ENCODE measurements at regions not wholly inside any gene's neighbourhood (a gene's known extent, or its start where the extent isn't known, plus 50 kb on each side); places are given as distances from the start of the nearest gene placed in this dataset.
"Not testable (repeated sequence)": the region's sequence is repeated elsewhere in the genome, so short reads cannot be mapped to it uniquely, and the experiment has no call there.

DNA sequence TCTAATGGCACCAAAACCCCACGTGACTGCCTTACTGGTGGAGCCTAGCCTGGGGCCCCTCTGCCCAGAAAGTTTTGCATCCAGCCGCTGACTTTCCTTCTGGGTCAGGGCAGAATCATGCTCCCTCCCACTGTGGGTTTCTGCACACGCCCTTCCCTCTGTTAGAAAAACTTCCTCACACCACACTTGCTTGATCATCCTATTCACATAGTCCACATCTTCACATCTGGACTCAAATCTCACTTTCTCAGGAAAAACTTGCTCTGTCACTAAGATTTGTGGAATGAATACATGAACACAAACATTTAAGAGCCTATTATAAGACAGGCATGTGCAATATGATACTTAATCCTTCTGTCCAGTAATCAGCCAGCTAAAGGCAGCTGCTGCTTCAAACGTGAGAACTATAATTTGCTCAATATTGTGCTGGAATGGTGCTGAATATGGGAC, 274.7 kb downstream of the RND3 start:
- no peak overlapping the region for H3K4me3 ChIP-seq (replicated peaks; ENCODE audit: low read depth, low read length)
- no peak for DNase-seq (ENCODE audit: low read depth)
- no peak for TF ChIP-seq CTCF (IDR thresholded peaks at IDR 0.05; ENCODE audit: low read length, missing control alignments)

DNA sequence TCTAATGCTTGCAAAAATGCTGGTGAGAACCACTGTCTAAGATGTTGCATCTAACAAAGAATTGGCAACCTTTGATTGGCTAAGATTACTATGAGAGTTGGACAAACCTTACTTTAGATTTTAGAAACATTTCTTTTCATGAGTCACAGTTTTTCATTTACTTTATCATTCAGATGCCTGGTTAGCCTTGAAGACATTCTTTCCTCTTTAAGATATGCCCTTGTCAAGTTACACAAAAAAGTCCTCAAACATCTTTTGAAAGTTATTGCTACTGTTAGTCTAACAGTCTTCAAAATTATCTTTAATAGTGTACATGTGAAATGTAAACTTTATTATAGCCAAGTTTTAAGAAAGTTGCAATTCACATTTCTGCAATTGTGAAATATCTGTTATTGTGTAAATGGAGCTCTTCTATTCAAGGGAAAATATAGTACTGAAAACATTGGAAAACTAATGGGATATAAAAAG, 276.3 kb downstream of the RND3 start:
- no peak for TF ChIP-seq CTCF (IDR thresholded peaks at IDR 0.05; ENCODE audit: low read length, missing control alignments)
- peak; percentile 73 for DNase-seq (ENCODE audit: low read depth)
- no peak overlapping the region for H3K4me3 ChIP-seq (replicated peaks; ENCODE audit: low read depth, low read length)

DNA sequence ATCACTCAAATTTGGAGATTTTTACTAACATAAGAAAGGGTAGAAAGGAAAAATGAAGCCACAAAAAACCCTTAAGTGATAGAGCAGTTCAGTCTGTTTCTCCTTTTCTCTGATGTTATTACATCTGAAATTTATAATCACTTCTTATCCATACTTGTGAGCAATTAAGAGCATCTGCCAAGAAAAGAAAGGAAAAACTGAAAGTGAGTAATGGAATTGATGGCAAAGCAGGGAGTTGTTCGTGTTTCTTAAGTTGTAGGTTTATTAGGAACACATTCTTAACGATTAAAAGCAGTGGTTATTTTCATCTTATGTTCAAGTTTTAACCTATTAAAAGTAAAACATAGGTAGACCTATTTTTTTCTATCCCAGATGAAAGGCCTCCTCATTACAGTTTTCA, 277.7 kb downstream of the RND3 start:
- DNase-seq (ENCODE audit: low read depth): no peak
- TF ChIP-seq CTCF (IDR thresholded peaks at IDR 0.05; ENCODE audit: low read length, missing control alignments): no peak
- no peak overlapping the region for H3K4me3 ChIP-seq (replicated peaks; ENCODE audit: low read depth, low read length)

DNA sequence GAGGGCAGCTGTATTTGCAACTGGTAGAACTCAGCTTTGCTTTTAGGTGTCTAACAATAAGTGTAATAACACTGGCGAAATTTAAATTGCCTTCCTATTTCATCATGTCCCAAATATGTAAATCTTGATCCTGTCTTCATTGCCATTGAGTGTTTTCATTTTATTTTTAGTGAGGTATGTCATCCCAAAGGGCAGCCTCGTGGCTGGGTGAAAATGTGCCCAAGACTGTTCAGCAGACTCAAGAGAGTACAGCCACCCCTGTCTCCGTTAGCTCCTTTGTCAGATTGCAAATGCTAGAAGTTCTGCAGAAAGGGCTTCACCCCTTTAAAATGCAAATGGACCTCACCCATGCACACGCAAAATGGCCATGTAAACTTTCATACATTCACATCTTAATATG, 278.8 kb downstream of the RND3 start:
- no peak for TF ChIP-seq CTCF (IDR thresholded peaks at IDR 0.05; ENCODE audit: low read length, missing control alignments)
- no peak overlapping the region for H3K4me3 ChIP-seq (replicated peaks; ENCODE audit: low read depth, low read length)
- DNase-seq (ENCODE audit: low read depth): no peak

- no peak for DNase-seq (ENCODE audit: low read depth)
- no peak for TF ChIP-seq CTCF (IDR thresholded peaks at IDR 0.05; ENCODE audit: low read length, missing control alignments)
- no peak overlapping the region for H3K4me3 ChIP-seq (replicated peaks; ENCODE audit: low read depth, low read length)
Observed at GRCh38 chr2:150207979-150208378, 279.5 kb downstream of the RND3 start.

- DNase-seq (ENCODE audit: low read depth): peak; percentile 93
Observed at GRCh38 chr2:150204451-150204850, 283.0 kb downstream of the RND3 start.

DNA sequence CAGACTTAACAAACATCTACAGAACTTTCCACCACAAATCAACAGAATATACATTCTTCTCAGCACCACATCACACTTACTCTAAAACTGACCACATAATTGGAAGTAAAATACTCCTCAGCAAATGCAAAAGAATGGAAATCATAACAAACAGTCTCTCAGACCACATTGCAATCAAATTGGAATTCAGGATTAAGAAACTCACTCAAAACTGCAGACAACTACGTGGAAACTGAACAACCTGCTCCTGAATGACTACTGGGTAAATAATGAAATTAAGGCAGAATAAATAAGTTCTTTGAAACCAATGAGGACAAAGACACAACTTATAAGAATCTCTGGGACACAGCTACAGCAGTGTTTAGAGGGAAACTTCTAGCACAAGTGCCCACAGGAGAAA, 292.7 kb downstream of the RND3 start:
- not testable (repeated sequence) for H3K4me3 ChIP-seq (replicated peaks; ENCODE audit: low read depth, low read length); DNase-seq (ENCODE audit: low read depth)

More at GRCh38 chr2:150204451-150204850, 283.0 kb downstream of the RND3 start:
- H3K4me3 ChIP-seq (replicated peaks; ENCODE audit: low read depth, low read length): no peak overlapping the region
- TF ChIP-seq CTCF (IDR thresholded peaks at IDR 0.05; ENCODE audit: low read length, missing control alignments): no peak
